GM18507 (cell line): ENCODE measurements at regions not wholly inside any gene's neighbourhood (a gene's known extent, or its start where the extent isn't known, plus 50 kb on each side); places are given as distances from the start of the nearest gene placed in this dataset.

ENCODE experiments used
- DNase-seq: peaks from one replicate; pipeline ENCODE4 v3.0.0; 2011; ENCODE audit warnings: low read depth; ENCODE audit not compliant: insufficient read length; ENCODE audit errors: extremely low spot score
- FAIRE-seq: peaks from 2 replicates; lab custom pipeline; 2011; peaks lifted over from hg19 to GRCh38; lab: Jason Lieb, UNC

- FAIRE-seq = no peak
These were observed 157.7 kb upstream of the CADPS start for GRCh38 chr3:63032881-63033280.

GRCh38 chr3:63034101-63034500, 158.9 kb upstream of the CADPS start:
- no peak for DNase-seq
- no peak for FAIRE-seq

More at GRCh38 chr3:63032881-63033280, 157.7 kb upstream of the CADPS start:
- no peak for DNase-seq

DNA sequence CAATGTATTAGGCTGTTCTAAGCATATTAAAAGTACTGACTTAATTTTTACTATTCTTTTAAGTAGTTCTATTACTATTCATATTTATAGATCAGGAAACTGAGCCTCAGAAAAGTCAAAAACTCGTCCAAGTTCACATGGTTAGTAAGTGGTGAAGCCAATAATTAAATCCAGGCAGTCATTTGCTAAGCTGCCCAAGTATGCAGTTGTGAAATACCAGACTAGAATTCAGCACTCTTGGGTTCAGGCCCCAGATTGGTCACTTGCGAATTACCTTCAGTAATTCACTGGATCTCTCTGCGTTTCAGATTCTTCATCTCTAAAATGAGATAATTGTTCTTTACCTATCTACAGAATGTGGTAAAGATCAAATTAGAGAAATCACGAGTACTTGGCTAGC, 161.9 kb upstream of the CADPS start:
- DNase-seq = no peak
- no peak for FAIRE-seq

GRCh38 chr3:63042833-63043232, 167.6 kb upstream of the CADPS start:
- DNase-seq = no peak
- FAIRE-seq = no peak

- DNase-seq = no peak
- no peak for FAIRE-seq
These were observed 168.4 kb upstream of the CADPS start for GRCh38 chr3:63043631-63044030.

DNA sequence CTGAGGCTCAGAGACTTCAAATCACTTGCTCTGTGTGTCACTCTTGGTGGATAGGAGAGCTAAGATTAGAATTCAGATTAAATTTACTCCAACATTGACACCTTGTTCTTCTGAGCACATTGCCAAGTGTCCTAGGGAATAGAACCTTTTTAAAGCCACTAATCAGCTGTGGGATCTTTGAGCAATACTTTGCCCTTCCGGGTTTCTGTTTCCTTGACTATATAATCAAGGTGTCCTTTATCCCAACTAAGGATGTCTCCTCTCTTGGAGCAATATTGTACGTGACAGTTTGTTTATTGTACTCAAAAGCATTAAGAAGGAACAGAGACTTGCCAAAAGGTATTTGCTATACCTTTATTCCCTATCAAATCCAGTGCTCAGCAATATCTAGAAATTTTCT, 170.9 kb upstream of the CADPS start:
- FAIRE-seq (no peak), DNase-seq (no peak)

- FAIRE-seq (no peak), DNase-seq (no peak)
These were observed 171.4 kb upstream of the CADPS start for GRCh38 chr3:63046580-63046979.

DNA sequence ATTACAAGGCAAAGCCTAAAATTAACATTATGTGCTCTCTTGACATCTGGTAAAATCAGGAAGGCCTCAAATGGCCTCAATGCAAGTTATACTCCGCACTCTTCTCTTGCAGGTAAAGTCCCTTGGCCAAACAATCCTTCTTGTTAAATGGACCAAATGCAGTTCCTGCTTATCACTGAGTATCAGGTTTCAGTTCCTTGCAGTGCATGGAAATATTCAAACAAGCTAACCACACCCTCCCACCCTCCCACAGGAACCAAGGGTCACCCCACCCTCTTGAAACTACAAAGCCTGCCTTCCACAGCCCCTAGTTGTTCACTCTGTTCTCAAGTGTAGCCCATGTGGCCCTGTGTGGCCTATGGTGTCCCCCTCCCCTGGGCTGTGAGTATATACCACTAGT, 171.9 kb upstream of the CADPS start:
- DNase-seq = no peak
- FAIRE-seq = no peak

DNA sequence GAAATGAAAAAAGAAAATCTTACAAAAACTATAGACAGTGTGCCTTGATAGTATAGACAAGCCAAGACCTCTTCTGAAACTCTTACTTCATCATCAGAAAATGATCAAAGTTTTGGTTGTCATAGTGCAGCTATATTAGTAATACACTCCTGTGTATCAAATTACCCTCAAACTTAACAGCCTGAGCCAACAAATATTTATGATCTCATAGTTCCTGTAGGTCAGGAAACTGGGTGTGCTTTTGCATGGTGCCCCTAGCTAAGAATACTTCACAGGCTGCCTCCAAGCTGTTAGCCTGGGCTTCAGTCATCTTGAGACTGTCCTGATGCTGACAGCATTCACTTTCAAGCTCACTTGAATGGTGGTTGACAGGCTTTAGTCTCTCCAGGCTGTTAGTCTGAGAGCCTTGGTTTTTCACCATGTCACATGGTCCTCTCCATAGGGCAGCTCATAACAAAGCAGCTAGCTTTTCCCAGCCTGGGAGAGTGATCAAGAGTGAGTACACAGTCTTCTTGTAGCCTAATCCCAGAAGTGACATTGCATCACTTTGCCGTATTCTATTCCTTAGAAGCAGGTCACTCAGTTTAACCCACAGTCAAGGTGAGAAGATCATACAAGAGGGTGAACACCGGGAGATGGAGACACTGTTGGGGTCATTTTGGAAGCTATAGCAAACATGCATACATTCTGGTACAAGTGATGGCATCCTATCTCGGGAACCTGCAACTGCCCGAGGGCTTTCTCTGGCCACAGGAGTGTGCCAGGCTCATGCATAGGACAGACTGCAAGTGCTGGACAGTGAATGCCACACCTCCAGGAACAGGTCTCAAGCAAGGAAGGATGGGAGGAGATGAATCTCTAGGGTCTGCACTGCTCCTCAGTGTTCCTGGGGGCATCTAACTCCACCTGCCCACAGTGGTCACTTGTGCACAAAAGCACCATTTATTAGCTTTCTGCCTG, 173.4 kb upstream of the CADPS start:
- DNase-seq = no peak
- FAIRE-seq = no peak

DNA sequence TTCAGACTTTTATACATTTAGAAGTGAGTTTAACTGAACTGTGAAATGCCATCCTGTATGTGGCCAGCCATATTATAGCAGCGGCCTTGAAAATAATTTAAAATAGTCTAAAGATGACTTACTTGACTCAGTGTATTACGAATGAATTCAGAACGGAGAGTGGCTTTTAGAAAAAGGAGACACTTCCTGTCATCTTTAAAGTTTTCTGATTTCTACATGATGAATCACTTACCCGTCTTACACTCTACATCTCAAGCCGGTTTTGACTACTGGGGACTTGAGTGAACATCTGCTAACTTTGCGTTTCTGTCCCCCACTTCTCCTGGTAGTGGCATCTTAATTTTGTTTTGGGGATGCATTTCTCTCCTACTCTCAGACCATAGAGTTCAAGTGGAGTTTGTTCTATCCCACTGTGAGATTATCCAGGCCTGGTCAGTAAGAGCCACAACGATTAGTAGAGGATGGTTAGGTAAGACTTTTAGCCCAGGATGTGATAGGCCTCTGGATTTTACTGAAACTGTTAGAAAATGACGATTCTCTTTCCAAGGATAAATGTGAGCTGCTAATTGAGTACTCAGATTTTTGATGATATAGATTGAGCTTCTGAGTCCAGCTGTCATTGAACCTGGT, 175.4 kb upstream of the CADPS start:
- no peak for DNase-seq
- no peak for FAIRE-seq

- FAIRE-seq (no peak), DNase-seq (no peak)
These were observed 176.7 kb upstream of the CADPS start for GRCh38 chr3:63051920-63052319.

GRCh38 chr3:63056932-63057331, 181.7 kb upstream of the CADPS start:
- DNase-seq (no peak), FAIRE-seq (no peak)

- no peak for DNase-seq
- no peak for FAIRE-seq
These were observed 185.2 kb upstream of the CADPS start for GRCh38 chr3:63060412-63060811.

GRCh38 chr3:63061449-63061848, 186.2 kb upstream of the CADPS start:
- FAIRE-seq = no peak
- no peak for DNase-seq

- FAIRE-seq = no peak
- no peak for DNase-seq
These were observed 189.1 kb upstream of the CADPS start for GRCh38 chr3:63064209-63064755.

DNA sequence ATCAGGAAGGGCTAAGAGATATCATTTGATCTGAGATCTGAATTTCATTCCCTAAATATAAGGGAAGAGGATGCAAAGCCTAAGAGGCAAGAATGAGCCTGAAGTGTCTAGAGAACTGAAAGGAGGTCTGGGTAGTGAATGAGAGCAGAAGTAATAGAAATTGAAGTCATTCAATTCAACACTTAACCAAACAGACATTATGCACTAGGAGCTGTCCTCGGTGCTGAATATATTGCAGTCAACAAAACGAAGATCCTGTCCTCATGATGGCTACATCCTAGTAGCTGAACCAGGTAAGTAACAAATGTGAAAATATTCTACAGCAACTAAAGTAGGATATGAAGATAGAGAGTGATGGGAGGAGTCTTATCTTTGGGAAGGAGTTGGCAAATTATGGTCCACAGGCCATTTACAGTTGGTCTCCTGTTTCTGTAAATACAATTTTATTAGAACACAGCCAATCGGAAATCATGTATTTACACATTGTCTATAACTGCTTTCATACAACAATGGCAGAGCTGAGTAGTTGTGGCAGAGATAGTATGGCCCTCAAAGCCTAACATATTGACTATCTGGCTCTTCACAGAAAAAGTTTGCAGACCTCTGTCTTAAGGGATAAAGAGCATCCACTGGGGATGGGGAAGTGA, 192.9 kb upstream of the CADPS start:
- FAIRE-seq (peak; percentile 64), DNase-seq (peak; percentile 2)

- DNase-seq = no peak
- no peak for FAIRE-seq
These were observed 194.7 kb upstream of the CADPS start for GRCh38 chr3:63069806-63070475.

DNA sequence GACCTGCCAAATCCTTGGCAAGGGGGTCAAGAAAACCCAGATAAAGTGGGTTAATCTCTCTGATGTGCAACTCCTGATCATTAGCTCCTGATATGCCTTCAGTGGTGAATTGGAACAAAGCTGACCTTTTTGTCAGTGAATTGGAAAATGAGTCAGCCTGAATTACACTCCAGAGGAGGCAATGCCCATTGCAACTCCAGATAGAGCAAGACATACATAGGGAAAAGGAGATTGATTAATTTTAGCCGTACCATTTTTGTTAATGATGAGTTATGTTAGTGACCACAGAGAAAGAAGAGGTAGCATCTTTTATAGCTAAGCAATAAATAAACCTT, 195.2 kb upstream of the CADPS start:
- DNase-seq = no peak
- FAIRE-seq = no peak

DNA sequence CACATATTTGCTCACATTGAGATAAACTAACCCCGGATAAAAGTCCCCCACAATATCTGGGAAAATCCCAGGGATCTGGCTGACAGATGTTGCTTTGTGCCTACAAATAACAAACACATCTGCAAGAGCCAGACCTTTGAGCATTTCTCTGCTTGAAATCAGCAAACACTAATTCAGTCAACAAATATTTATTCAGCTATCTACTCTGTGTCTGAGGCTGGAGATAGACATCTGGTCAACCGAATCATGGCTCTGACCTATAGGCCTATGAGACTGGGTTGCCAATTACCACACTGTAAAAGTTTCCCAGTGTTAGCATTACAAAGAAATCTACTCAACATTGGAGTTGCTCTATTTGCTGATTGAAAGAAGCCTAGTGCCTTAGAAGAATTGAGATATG, 201.1 kb upstream of the CADPS start:
- DNase-seq = no peak
- FAIRE-seq = no peak

DNA sequence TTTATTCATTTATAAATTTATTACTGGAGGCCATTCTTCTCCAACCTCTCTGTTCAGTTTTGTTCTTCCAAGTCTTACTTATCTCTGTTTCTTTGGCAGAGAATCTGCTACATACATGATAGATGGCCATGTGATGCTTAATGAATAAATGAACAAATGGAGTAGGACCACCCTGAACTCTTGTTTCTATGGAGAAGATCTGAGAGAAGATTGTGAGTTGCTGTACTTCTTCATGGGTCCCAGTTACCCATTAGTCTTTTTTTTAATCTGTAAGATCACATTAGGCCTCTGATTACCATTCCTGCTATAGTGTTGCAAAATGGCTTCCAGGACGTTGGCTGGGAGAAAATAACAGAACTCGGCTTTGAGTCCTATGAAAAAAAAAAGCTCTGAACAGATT, 191.9 kb upstream of the SYNPR start:
- DNase-seq = no peak
- no peak for FAIRE-seq
